ENCODE measurements at regions not wholly inside any gene's neighbourhood (a gene's known extent, or its start where the extent isn't known, plus 50 kb on each side); places are given as distances from the start of the nearest gene placed in this dataset.
A peak's percentile ranks its signal among the peaks of the same experiment; 100 is the strongest.

DNA sequence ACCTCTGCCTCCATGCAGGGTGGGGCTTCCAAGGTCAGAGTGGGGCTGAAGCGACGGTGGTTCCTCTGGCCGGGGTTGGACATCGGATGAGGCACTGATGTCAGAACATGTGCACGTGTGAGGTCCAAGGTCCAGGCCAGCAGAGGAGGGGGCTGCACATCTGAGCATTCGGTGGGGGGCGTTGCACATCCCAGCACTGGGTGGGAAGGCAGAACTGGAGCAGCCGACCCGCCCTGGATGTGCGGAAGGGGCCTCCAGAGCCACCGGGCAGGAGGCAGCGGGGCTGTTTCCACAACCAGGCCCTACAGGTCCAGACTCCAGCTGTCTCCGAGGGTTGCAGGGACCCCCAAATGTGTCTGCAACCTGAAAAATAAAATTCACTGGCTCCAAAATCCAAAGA lies 271.0 kb downstream of the CTTN start:
- DNase-seq = no peak
- Histone ChIP-seq H3K36me3 (ENCODE audit: control insufficient read depth in 4 of 4, insufficient read depth in 4 of 4, low read length in 3 of 4) (no peaks in the 10 kb centered on the region), H3K27ac (ENCODE audit: insufficient read depth in 1 of 2, low read depth in 1 of 2, low read length in 2 of 2, poor library complexity in 1 of 2, severe bottlenecking in 2 of 2) (no peak overlapping the region), H3K27me3 (replicated peaks in 2 of 5; ENCODE audit: control insufficient read depth in 4 of 5, insufficient read depth in 5 of 5, low read length in 4 of 5) (peaks cover 0 to 42% (median 2%) of the 10 kb centered on the region in 5 experiments), H3K4me3 (ENCODE audit: control insufficient read depth in 1 of 7, extremely low read depth in 1 of 7, insufficient read depth in 4 of 7, low read depth in 2 of 7, low read length in 6 of 7) (no peak overlapping the region), H3K4me1 (ENCODE audit: control extremely low read depth in 1 of 4, control insufficient read depth in 4 of 4, insufficient read depth in 4 of 4, low read length in 3 of 4) (peaks cover 0 to 11% (median 4%) of the 10 kb centered on the region in 4 experiments), H3K9me3 (ENCODE audit: control extremely low read depth in 1 of 5, control insufficient read depth in 4 of 5, insufficient read depth in 2 of 5, low read depth in 1 of 5, low read length in 4 of 5) (no peaks in the 10 kb centered on the region)
- POLR2A ChIA-PET = no interaction called here
- WGBS (ENCODE audit: insufficient coverage) = 93% methylated on average over 13 of the region's 13 CpGs
- CTCF ChIA-PET = interaction anchor here (1.2 kb wide), 1 partner anchor 11 kb away, joined by 3 read pairs; no protein-coding TSS in a partner anchor

DNA sequence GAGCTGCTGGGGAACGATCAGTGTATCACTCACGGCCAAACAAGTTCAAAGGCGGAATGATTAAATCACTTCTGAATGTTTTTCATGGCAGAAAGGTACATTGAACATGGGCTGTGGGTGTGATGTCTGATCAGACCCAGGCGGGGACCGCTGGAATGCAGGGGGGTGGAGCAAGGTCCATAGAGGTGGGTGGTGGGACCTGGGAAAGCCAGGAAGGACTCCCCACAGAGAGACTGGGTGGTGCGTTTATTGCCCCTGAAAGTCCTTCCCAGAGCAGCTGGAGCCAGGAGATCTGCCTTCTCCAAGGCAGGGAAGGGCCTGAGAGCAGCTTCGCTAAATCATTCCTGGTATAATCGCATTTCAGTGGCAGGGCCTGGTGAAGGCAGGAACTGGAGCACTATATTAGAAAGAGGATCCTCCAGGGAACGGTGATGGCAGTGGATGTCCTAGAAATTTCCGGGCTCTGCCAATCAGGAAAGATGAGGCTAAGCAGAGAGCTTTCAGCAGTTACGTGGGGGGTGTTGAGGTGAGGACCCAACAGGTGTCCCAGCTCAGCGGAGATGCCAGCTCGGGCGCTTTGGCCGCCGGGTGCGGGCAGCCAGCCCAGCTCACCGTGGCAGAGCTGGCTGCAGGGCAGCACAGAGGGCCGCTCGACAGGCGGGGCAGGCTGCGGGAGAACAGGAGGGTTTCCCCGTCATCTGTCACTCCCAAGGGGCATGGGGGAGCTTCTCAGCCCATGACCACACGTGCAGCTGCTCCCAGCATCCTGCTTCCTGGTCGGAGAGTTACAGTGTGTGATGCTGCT lies 271.7 kb downstream of the CTTN start:
- 91% methylated on average over 24 of the region's 25 CpGs for WGBS (ENCODE audit: insufficient coverage)
- no peaks in the 10 kb centered on the region for H3K9me3 ChIP-seq (ENCODE audit: control extremely low read depth in 1 of 5, control insufficient read depth in 4 of 5, insufficient read depth in 2 of 5, low read depth in 1 of 5, low read length in 4 of 5)
- H3K27ac ChIP-seq (ENCODE audit: insufficient read depth in 1 of 2, low read depth in 1 of 2, low read length in 2 of 2, poor library complexity in 1 of 2, severe bottlenecking in 2 of 2) = no peak overlapping the region
- H3K4me3 ChIP-seq (ENCODE audit: control insufficient read depth in 1 of 7, extremely low read depth in 1 of 7, insufficient read depth in 4 of 7, low read depth in 2 of 7, low read length in 6 of 7) = no peak overlapping the region
- ChIA-PET POLR2A (no interaction called here), CTCF (interaction anchor here (1.2 kb wide), 1 partner anchor 12 kb away, joined by 3 read pairs; no protein-coding TSS in a partner anchor)
- peaks cover 0 to 34% (median 2%) of the 10 kb centered on the region in 5 experiments for H3K27me3 ChIP-seq (replicated peaks in 2 of 5; ENCODE audit: control insufficient read depth in 4 of 5, insufficient read depth in 5 of 5, low read length in 4 of 5)
- DNase-seq = no peak
- no peaks in the 10 kb centered on the region for H3K36me3 ChIP-seq (ENCODE audit: control insufficient read depth in 4 of 4, insufficient read depth in 4 of 4, low read length in 3 of 4)
- peaks cover 0 to 11% (median 4%) of the 10 kb centered on the region in 4 experiments for H3K4me1 ChIP-seq (ENCODE audit: control extremely low read depth in 1 of 4, control insufficient read depth in 4 of 4, insufficient read depth in 4 of 4, low read length in 3 of 4)

DNA sequence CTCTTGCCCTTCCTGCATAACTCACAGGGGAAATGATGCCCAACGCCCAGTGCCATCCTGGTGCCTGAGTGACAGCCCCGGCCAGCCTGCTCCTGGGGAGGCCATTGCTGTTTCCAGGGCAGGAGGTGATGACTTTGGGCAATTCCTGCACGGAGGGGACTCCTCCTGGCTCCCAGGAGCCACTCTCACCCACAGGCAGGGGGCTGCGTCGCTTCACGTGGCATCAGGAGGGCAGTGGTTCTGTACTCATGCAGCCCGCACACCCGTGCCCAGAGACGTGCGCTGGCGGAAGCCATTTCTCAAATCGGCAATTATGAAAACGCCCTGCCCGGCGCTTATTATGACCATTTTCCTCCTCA lies 272.3 kb downstream of the CTTN start:
- H3K36me3 ChIP-seq (ENCODE audit: control insufficient read depth in 4 of 4, insufficient read depth in 4 of 4, low read length in 3 of 4) = no peaks in the 10 kb centered on the region
- no peak overlapping the region for H3K27ac ChIP-seq (ENCODE audit: insufficient read depth in 1 of 2, low read depth in 1 of 2, low read length in 2 of 2, poor library complexity in 1 of 2, severe bottlenecking in 2 of 2)
- POLR2A ChIA-PET = no interaction called here
- CTCF ChIA-PET = no interaction called here
- peaks cover 0 to 33% (median 2%) of the 10 kb centered on the region in 5 experiments for H3K27me3 ChIP-seq (replicated peaks in 2 of 5; ENCODE audit: control insufficient read depth in 4 of 5, insufficient read depth in 5 of 5, low read length in 4 of 5)
- H3K9me3 ChIP-seq (ENCODE audit: control extremely low read depth in 1 of 5, control insufficient read depth in 4 of 5, insufficient read depth in 2 of 5, low read depth in 1 of 5, low read length in 4 of 5) = no peaks in the 10 kb centered on the region
- no peak for DNase-seq
- peaks cover 0 to 11% (median 4%) of the 10 kb centered on the region in 4 experiments for H3K4me1 ChIP-seq (ENCODE audit: control extremely low read depth in 1 of 4, control insufficient read depth in 4 of 4, insufficient read depth in 4 of 4, low read length in 3 of 4)
- 80% methylated on average over 13 of the region's 15 CpGs for WGBS (ENCODE audit: insufficient coverage)
- H3K4me3 ChIP-seq (ENCODE audit: control insufficient read depth in 1 of 7, extremely low read depth in 1 of 7, insufficient read depth in 4 of 7, low read depth in 2 of 7, low read length in 6 of 7) = no peak overlapping the region

DNA sequence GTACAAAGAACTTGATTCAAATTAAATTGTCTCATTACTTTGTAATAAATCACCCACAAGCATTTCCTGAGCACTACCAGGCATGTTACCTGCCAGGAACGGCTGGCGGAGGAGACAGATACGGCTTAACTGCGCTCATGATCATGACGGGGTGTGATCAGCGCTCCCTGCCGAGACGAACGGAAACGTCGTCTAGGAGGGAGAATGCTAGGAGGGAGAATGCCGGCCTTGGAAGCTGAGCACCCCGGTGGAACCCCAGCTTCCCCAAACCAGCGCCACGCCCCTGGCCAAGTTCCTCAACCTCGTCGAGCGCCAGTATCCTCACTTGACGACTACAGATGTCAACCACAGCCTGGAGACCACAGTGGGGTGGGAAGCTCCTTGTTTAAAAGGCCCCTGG lies 272.8 kb downstream of the CTTN start:
- no peaks in the 10 kb centered on the region for H3K9me3 ChIP-seq (ENCODE audit: control extremely low read depth in 1 of 5, control insufficient read depth in 4 of 5, insufficient read depth in 2 of 5, low read depth in 1 of 5, low read length in 4 of 5)
- no peak overlapping the region for H3K27ac ChIP-seq (ENCODE audit: insufficient read depth in 1 of 2, low read depth in 1 of 2, low read length in 2 of 2, poor library complexity in 1 of 2, severe bottlenecking in 2 of 2)
- peak in 2 of 3 donors; percentile 23 to 34 for DNase-seq
- peaks cover 0 to 29% (median 2%) of the 10 kb centered on the region in 5 experiments for H3K27me3 ChIP-seq (replicated peaks in 2 of 5; ENCODE audit: control insufficient read depth in 4 of 5, insufficient read depth in 5 of 5, low read length in 4 of 5)
- POLR2A ChIA-PET = no interaction called here
- WGBS (ENCODE audit: insufficient coverage) = 17% methylated on average over 14 of the region's 19 CpGs
- H3K4me1 ChIP-seq (ENCODE audit: control extremely low read depth in 1 of 4, control insufficient read depth in 4 of 4, insufficient read depth in 4 of 4, low read length in 3 of 4) = peaks cover 0 to 9% (median 3%) of the 10 kb centered on the region in 4 experiments
- no peaks in the 10 kb centered on the region for H3K36me3 ChIP-seq (ENCODE audit: control insufficient read depth in 4 of 4, insufficient read depth in 4 of 4, low read length in 3 of 4)
- CTCF ChIA-PET = no interaction called here
- H3K4me3 ChIP-seq (ENCODE audit: control insufficient read depth in 1 of 7, extremely low read depth in 1 of 7, insufficient read depth in 4 of 7, low read depth in 2 of 7, low read length in 6 of 7) = no peak overlapping the region

DNA sequence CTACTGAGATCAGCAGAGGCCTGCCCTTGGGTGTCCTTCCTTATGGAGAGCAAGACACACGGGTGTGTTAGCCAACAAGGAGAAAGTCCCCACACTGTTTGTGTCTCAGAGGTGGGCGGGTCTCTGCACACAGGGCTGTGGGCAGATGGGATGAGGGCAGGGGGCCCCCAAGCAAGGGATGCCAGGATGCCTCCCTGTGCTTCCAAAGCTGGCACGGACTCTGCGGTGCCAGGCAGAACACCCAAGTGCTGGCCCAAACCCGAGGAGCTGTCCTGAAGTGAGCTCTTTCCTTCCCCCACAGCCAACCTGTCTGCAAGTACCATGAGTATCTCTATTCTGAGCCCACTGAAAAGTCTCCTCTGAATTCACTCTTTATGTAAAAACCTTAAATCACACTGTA lies 273.3 kb downstream of the CTTN start:
- ChIA-PET POLR2A (no interaction called here), CTCF (no interaction called here)
- no peaks in the 10 kb centered on the region for H3K9me3 ChIP-seq (ENCODE audit: control extremely low read depth in 1 of 5, control insufficient read depth in 4 of 5, insufficient read depth in 2 of 5, low read depth in 1 of 5, low read length in 4 of 5)

DNA sequence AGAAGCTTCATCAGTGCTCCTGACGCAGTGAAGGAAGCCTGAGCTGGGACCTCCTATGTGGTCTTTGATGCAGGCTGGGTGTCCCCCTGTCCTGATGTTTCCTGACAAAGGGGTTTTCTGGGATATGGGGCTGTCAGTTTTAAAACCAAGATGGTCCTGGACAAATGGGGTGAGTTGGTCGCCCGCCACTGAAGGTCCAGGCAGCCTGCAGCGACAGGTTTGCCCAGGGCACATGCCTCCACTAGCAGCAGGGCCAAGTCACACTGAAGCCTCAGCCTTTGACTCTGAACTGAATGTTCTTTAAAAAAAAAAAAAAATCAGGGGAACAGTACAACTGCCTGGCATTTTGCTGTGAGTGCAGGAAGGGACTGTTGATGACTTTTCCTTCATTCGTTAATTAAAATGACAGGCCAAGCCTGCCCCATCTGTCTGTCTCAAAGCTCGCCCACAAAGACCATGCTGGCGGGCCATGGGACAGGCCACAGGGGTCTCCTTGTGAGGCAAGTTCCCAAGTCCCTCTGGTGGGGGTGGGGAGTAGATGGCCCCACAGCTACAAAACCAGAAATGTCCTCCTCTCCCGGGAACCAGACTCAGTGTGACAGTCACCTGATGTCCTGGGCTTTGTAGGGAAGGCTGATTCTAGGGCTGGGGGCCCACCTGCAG lies 274.8 kb downstream of the CTTN start:
- no peak overlapping the region for H3K4me3 ChIP-seq (ENCODE audit: control insufficient read depth in 1 of 7, extremely low read depth in 1 of 7, insufficient read depth in 4 of 7, low read depth in 2 of 7, low read length in 6 of 7)
- no peak for DNase-seq

More for the DNA sequence above, 273.3 kb downstream of the CTTN start:
- Histone ChIP-seq H3K4me3 (ENCODE audit: control insufficient read depth in 1 of 7, extremely low read depth in 1 of 7, insufficient read depth in 4 of 7, low read depth in 2 of 7, low read length in 6 of 7) (no peak overlapping the region), H3K27ac (ENCODE audit: insufficient read depth in 1 of 2, low read depth in 1 of 2, low read length in 2 of 2, poor library complexity in 1 of 2, severe bottlenecking in 2 of 2) (no peak overlapping the region), H3K27me3 (replicated peaks in 2 of 5; ENCODE audit: control insufficient read depth in 4 of 5, insufficient read depth in 5 of 5, low read length in 4 of 5) (peaks cover 0 to 29% (median 2%) of the 10 kb centered on the region in 5 experiments), H3K4me1 (ENCODE audit: control extremely low read depth in 1 of 4, control insufficient read depth in 4 of 4, insufficient read depth in 4 of 4, low read length in 3 of 4) (peaks cover 0 to 9% (median 3%) of the 10 kb centered on the region in 4 experiments), H3K36me3 (ENCODE audit: control insufficient read depth in 4 of 4, insufficient read depth in 4 of 4, low read length in 3 of 4) (no peaks in the 10 kb centered on the region)
- WGBS (ENCODE audit: insufficient coverage) = 68% methylated on average over 5 of the region's 5 CpGs
- DNase-seq = no peak

DNA sequence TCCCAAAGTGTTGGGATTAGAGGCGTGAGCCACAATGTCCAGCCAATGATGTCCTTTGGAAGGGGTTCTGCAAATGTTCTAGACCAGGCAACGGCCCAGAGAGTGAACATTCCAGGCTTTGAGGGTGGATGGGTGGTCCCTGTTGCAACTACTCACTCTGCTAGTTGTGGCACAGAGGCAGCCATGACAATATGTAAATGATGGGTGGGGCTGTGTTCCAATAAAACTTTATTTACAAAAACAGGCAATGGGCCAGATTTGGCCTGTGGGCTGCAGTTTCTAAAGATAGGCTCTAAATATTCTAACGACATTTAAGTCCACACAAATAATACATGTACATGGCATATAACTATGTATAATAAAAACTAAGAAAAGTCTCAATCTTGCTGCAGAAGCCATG lies 276.3 kb downstream of the CTTN start:
- 100% methylated on average over 2 of the region's 3 CpGs for WGBS (ENCODE audit: insufficient coverage)
- no peak for DNase-seq

More for the DNA sequence above, 274.8 kb downstream of the CTTN start:
- Histone ChIP-seq H3K36me3 (ENCODE audit: control insufficient read depth in 4 of 4, insufficient read depth in 4 of 4, low read length in 3 of 4) (no peaks in the 10 kb centered on the region), H3K27ac (ENCODE audit: insufficient read depth in 1 of 2, low read depth in 1 of 2, low read length in 2 of 2, poor library complexity in 1 of 2, severe bottlenecking in 2 of 2) (no peak overlapping the region), H3K9me3 (ENCODE audit: control extremely low read depth in 1 of 5, control insufficient read depth in 4 of 5, insufficient read depth in 2 of 5, low read depth in 1 of 5, low read length in 4 of 5) (no peaks in the 10 kb centered on the region), H3K4me1 (ENCODE audit: control extremely low read depth in 1 of 4, control insufficient read depth in 4 of 4, insufficient read depth in 4 of 4, low read length in 3 of 4) (peaks cover 0 to 16% (median 3%) of the 10 kb centered on the region in 4 experiments), H3K27me3 (replicated peaks in 2 of 5; ENCODE audit: control insufficient read depth in 4 of 5, insufficient read depth in 5 of 5, low read length in 4 of 5) (peaks cover 0 to 29% (median 2%) of the 10 kb centered on the region in 5 experiments)
- WGBS (ENCODE audit: insufficient coverage) = 95% methylated on average over 7 of the region's 8 CpGs
- CTCF ChIA-PET = no interaction called here
- POLR2A ChIA-PET = interaction anchor here (0.6 kb wide), 1 partner anchor 35 kb away, joined by 4 read pairs; no protein-coding TSS in a partner anchor

More for the DNA sequence above, 276.3 kb downstream of the CTTN start:
- no peaks in the 10 kb centered on the region for H3K9me3 ChIP-seq (ENCODE audit: control extremely low read depth in 1 of 5, control insufficient read depth in 4 of 5, insufficient read depth in 2 of 5, low read depth in 1 of 5, low read length in 4 of 5)
- H3K36me3 ChIP-seq (ENCODE audit: control insufficient read depth in 4 of 4, insufficient read depth in 4 of 4, low read length in 3 of 4) = no peaks in the 10 kb centered on the region
- POLR2A ChIA-PET = no interaction called here
- H3K4me3 ChIP-seq (ENCODE audit: control insufficient read depth in 1 of 7, extremely low read depth in 1 of 7, insufficient read depth in 4 of 7, low read depth in 2 of 7, low read length in 6 of 7) = no peak overlapping the region
- H3K4me1 ChIP-seq (ENCODE audit: control extremely low read depth in 1 of 4, control insufficient read depth in 4 of 4, insufficient read depth in 4 of 4, low read length in 3 of 4) = peaks cover 0 to 16% (median 3%) of the 10 kb centered on the region in 4 experiments
- CTCF ChIA-PET = no interaction called here
- H3K27me3 ChIP-seq (replicated peaks in 2 of 5; ENCODE audit: control insufficient read depth in 4 of 5, insufficient read depth in 5 of 5, low read length in 4 of 5) = peaks cover 0 to 20% (median 2%) of the 10 kb centered on the region in 5 experiments
- no peak overlapping the region for H3K27ac ChIP-seq (ENCODE audit: insufficient read depth in 1 of 2, low read depth in 1 of 2, low read length in 2 of 2, poor library complexity in 1 of 2, severe bottlenecking in 2 of 2)
